SU-DHL-6 (cell line): ENCODE measurements at regions not wholly inside any gene's neighbourhood (a gene's known extent, or its start where the extent isn't known, plus 50 kb on each side); places are given as distances from the start of the nearest gene placed in this dataset.
"Not testable (repeated sequence)": the region's sequence is repeated elsewhere in the genome, so short reads cannot be mapped to it uniquely, and the experiment has no call there.

Source experiments
- H2AFZ ChIP-seq: fragments of 200-600 bp; sonication (generic); 2 replicates; pipeline ENCODE4 v1.6.1; 2014; ENCODE audit warnings: low read depth, mild to moderate bottlenecking, moderate library complexity, mixed read lengths, antibody characterized with exemption, low read length; ENCODE audit not compliant: severe bottlenecking
- H3F3A ChIP-seq: fragments of 200-600 bp; shearing (Covaris generic); 2 replicates; pipeline ENCODE4 v1.6.0; 2016; ENCODE audit warnings: antibody characterized with exemption, mild to moderate bottlenecking; ENCODE audit not compliant: insufficient read depth
- H3K27ac ChIP-seq: fragments of 200-600 bp; sonication (generic); 2 replicates; pipeline ENCODE4 v1.5.1; 2016; ENCODE audit warnings: low read depth, mild to moderate bottlenecking, low read length, moderate library complexity, mixed read lengths
- H3K27me3 ChIP-seq: fragments of 200-600 bp; sonication (generic), shearing (Covaris generic); 2 replicates; pipeline ENCODE4 v1.6.0; 2014; ENCODE audit warnings: mild to moderate bottlenecking, low read length
- H3K36me3 ChIP-seq: fragments of 200-600 bp; sonication (generic); 2 replicates; pipeline ENCODE4 v1.6.1; 2014; ENCODE audit warnings: mild to moderate bottlenecking, low read length, mixed read lengths
- H3K4me2 ChIP-seq: fragments of 300-600, 200-600 bp; shearing (Covaris generic), sonication (generic); 2 replicates; pipeline ENCODE4 v1.6.0; 2014; ENCODE audit warnings: low read length, low read depth, mild to moderate bottlenecking; ENCODE audit not compliant: poor library complexity, severe bottlenecking
- H3K4me3 ChIP-seq: fragments of 200-600 bp; sonication (generic); 2 replicates; pipeline ENCODE4 v1.5.1; 2014; ENCODE audit warnings: antibody characterized with exemption, low read length, mild to moderate bottlenecking, mixed read lengths; ENCODE audit not compliant: insufficient read depth, poor library complexity, severe bottlenecking
- H3K79me2 ChIP-seq: fragments of 200-600 bp; sonication (generic); 2 replicates; pipeline ENCODE4 v1.6.1; 2014; ENCODE audit warnings: mild to moderate bottlenecking, low read length, moderate library complexity; ENCODE audit not compliant: insufficient read depth
- H3K9ac ChIP-seq: fragments of 200-600 bp; sonication (generic); 2 replicates; pipeline ENCODE4 v1.7.0; 2014; ENCODE audit warnings: mild to moderate bottlenecking, low read length
- H3K9me2 ChIP-seq: fragments of 200-600 bp; sonication (generic); replicated peaks from 2 replicates; pipeline ENCODE4 v1.6.1; 2014; ENCODE audit warnings: low read length; ENCODE audit not compliant: insufficient read depth
- H3K9me3 ChIP-seq: fragments of 200-600 bp; sonication (generic); 2 replicates; pipeline ENCODE4 v1.6.1; 2014; ENCODE audit warnings: low read length, mixed read lengths; ENCODE audit not compliant: insufficient read depth
- H4K20me1 ChIP-seq: fragments of 200-600 bp; sonication (generic); 2 replicates; pipeline ENCODE4 v1.6.1; 2014; ENCODE audit warnings: low read depth, mild to moderate bottlenecking, antibody characterized with exemption, low read length, moderate library complexity, mixed read lengths
- EZH2phosphoT487 ChIP-seq: fragments of 200-600 bp; sonication (generic), shearing (Covaris generic); conservative IDR thresholded peaks from 2 replicates; pipeline ENCODE4 v1.6.1; 2018; ENCODE audit warnings: mild to moderate bottlenecking, antibody characterized with exemption, low read length, moderate library complexity, mixed read lengths
- TF ChIP-seq, protein P1 (sequence below): fragments of 200-600 bp; sonication (generic); IDR thresholded peaks from one replicate; pipeline ENCODE4 v1.5.1; 2017; ENCODE audit warnings: antibody characterized with exemption, mild to moderate bottlenecking, low read length, moderate library complexity; ENCODE audit not compliant: insufficient read depth, poor library complexity, severe bottlenecking

DNA sequence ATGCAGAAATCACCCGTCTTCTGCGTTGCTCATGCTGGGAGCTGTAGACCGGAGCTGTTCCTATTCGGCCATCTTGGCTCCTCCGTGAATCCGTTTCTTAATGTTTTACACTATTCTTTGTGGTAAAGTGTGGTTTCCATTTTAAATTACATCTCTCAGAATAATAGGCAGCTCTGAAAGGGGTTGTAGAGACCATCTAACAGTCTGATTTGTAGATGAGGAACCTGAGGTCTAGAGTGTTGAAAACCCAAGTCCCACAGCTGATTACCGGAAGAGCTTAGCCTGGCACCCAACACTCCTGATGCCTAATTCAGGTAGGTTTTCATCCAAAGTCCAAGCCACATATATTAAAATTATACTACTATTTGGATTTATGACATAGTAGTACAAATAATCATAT, 144.0 kb downstream of the LEPR start:
- H3K27ac ChIP-seq: no peak overlapping the region
- no peaks in the 10 kb centered on the region for H3K79me2 ChIP-seq
- H3K36me3 ChIP-seq: no peaks in the 10 kb centered on the region
- H3K4me2 ChIP-seq: no peak overlapping the region
- H3K27me3 ChIP-seq: no peaks in the 10 kb centered on the region
- H4K20me1 ChIP-seq: no peaks in the 10 kb centered on the region
- TF ChIP-seq, protein P1, sequence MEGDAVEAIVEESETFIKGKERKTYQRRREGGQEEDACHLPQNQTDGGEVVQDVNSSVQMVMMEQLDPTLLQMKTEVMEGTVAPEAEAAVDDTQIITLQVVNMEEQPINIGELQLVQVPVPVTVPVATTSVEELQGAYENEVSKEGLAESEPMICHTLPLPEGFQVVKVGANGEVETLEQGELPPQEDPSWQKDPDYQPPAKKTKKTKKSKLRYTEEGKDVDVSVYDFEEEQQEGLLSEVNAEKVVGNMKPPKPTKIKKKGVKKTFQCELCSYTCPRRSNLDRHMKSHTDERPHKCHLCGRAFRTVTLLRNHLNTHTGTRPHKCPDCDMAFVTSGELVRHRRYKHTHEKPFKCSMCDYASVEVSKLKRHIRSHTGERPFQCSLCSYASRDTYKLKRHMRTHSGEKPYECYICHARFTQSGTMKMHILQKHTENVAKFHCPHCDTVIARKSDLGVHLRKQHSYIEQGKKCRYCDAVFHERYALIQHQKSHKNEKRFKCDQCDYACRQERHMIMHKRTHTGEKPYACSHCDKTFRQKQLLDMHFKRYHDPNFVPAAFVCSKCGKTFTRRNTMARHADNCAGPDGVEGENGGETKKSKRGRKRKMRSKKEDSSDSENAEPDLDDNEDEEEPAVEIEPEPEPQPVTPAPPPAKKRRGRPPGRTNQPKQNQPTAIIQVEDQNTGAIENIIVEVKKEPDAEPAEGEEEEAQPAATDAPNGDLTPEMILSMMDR: no peak
- H3K9ac ChIP-seq: no peak overlapping the region
- H2AFZ ChIP-seq: no peak overlapping the region
- no peaks in the 10 kb centered on the region for H3F3A ChIP-seq
- no peak overlapping the region for H3K4me3 ChIP-seq
- no peaks in the 10 kb centered on the region for H3K9me2 ChIP-seq
- no peaks in the 10 kb centered on the region for H3K9me3 ChIP-seq

DNA sequence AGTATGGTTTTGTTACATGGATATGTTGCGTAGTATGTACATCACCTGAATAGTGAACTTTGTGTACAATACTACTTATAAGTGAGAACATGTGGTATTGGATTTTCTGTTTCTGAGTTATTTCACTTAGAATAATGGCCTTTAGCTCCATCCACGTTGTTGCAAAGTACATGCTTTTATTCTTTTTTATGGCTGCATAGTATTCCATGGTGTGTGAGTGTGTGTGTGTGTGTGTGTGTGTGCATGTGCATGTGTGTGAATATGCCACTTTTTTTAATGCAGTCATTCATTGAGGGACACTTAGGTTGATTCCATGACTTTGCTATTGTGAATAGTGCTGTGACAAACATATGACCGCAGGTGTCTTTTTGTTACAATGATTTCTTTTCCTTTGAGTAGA, 147.8 kb downstream of the LEPR start:
- Histone ChIP-seq H3K36me3 (no peaks in the 10 kb centered on the region), H3K9me3 (no peaks in the 10 kb centered on the region), H3K27me3 (no peaks in the 10 kb centered on the region), H3K4me3 (no peak overlapping the region), H3K79me2 (no peaks in the 10 kb centered on the region), H4K20me1 (no peaks in the 10 kb centered on the region), H2AFZ (no peak overlapping the region), H3K4me2 (no peak overlapping the region), H3F3A (no peaks in the 10 kb centered on the region), H3K9me2 (no peaks in the 10 kb centered on the region), H3K9ac (no peak overlapping the region), H3K27ac (no peak overlapping the region)
- TF ChIP-seq EZH2phosphoT487: no peak
- TF ChIP-seq, protein P1: no peak

DNA sequence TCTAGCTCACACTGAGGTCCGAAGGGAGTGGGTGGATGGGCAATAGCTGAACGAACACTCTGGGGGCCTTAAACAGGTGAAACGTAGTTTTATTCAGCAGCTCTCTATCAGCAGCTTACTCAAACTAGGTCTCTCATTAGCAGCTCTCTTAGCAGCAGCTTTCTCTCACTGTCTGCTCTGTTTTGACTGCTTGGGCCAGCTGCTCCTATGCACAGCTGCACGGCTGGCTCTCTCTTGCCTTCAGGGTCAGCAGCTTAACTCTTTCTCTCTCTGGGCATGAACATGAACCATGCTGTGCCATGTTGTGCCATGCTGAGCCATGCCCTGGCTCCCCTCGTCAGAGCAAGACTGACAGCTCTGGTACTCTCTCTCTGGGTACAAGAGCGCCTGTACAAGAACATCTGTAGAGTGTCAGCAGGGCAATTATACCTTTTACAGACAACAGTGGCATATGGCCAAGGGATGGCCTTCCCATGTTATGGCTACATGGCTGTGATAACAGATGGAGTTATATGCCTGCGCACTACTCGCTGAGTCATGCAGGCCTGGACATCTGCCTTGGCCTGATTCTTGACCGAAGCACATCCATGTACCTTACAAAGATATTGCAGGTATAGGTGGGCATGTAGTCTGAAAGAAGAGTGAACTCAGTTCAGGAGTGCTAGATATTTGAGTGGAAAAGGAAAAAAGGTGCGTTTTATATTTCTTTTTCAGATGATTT, 152.4 kb downstream of the LEPR start:
- no peaks in the 10 kb centered on the region for H3K9me3 ChIP-seq
- no peak overlapping the region for H3K4me3 ChIP-seq
- H2AFZ ChIP-seq: no peak overlapping the region
- H3K27me3 ChIP-seq: no peaks in the 10 kb centered on the region
- H4K20me1 ChIP-seq: no peaks in the 10 kb centered on the region
- H3F3A ChIP-seq: no peaks in the 10 kb centered on the region
- H3K36me3 ChIP-seq: no peaks in the 10 kb centered on the region
- H3K9me2 ChIP-seq: no peaks in the 10 kb centered on the region
- H3K27ac ChIP-seq: no peak overlapping the region
- TF ChIP-seq, protein P1: no peak
- TF ChIP-seq EZH2phosphoT487: no peak
- no peak overlapping the region for H3K9ac ChIP-seq
- no peak overlapping the region for H3K4me2 ChIP-seq
- no peaks in the 10 kb centered on the region for H3K79me2 ChIP-seq

DNA sequence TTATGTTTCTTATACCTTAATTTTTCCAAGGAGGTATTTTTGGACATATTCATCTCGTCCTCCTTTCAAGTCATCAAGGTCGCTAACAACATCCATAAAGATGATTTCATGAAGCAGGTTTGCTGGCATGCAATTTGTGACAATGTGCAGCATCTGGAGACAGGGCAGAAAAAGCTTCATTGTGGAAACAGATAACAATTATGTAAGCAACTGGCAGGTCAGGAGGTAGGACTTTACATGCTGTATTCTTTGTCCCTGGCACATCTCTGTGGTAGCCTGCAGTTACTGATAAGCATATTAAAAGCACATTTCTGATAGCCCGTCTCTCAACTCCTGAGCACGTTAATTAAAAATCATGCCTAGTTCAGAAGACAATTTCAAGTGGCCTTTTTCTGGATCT, 156.8 kb downstream of the LEPR start:
- Histone ChIP-seq H3K9me3 (no peaks in the 10 kb centered on the region), H3K9ac (no peak overlapping the region), H3F3A (no peaks in the 10 kb centered on the region), H3K4me3 (no peak overlapping the region), H4K20me1 (no peaks in the 10 kb centered on the region), H3K36me3 (no peaks in the 10 kb centered on the region), H3K9me2 (0 out of 2 replicates have a peak, but pooled peaks cover 5% of the 10 kb centered on the region), H3K79me2 (no peaks in the 10 kb centered on the region), H3K4me2 (no peak overlapping the region), H3K27me3 (no peaks in the 10 kb centered on the region), H3K27ac (no peak overlapping the region), H2AFZ (no peak overlapping the region)
- no peak for TF ChIP-seq EZH2phosphoT487
- TF ChIP-seq, protein P1: no peak

DNA sequence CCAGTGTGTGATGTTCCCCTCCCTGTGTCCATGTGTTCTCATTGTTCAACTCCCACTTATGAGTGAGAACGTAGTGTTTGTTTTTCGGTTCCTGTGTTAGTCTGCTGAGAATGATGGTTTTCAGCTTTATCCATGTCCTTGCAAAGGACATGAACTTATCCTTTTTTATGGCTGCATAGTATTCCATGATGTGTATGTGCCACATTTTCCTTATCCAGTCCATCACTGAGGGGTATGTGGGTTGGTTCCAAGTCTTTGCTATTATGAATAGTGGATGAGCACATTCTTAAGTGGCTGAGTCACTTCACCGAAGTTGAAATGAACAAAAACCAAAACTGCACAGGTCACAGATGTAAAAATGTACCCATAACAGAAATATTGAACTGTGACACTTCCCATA, 157.5 kb downstream of the LEPR start:
- H4K20me1 ChIP-seq, H3K79me2 ChIP-seq, H3K9ac ChIP-seq, H3K27me3 ChIP-seq, H3K9me2 ChIP-seq, H3K27ac ChIP-seq, H3K9me3 ChIP-seq, H3F3A ChIP-seq, H3K4me2 ChIP-seq, H2AFZ ChIP-seq, H3K4me3 ChIP-seq, H3K36me3 ChIP-seq: not testable (repeated sequence)
